Neural cell (in vitro differentiated cells): ENCODE measurements at regions not wholly inside any gene's neighbourhood (a gene's known extent, or its start where the extent isn't known, plus 50 kb on each side); places are given as distances from the start of the nearest gene placed in this dataset.

ENCODE experiments used
- H2AFZ ChIP-seq: fragments of 200-600, 300-800 bp; sonication (generic), shearing (Covaris generic); 2 replicates; pipeline ENCODE4 v1.6.0; 2014; ENCODE audit warnings: low read depth, mild to moderate bottlenecking, antibody characterized with exemption, low read length, moderate library complexity
- H3F3A ChIP-seq: fragments of 200-600 bp; shearing (Covaris generic); 2 replicates; pipeline ENCODE4 v1.6.1; 2016; ENCODE audit warnings: mild to moderate bottlenecking, moderate library complexity, mixed read lengths, antibody characterized with exemption, low read length; ENCODE audit not compliant: insufficient read depth, poor library complexity, severe bottlenecking
- H3K27ac ChIP-seq: fragments of 200-600, 300-800 bp; sonication (generic), shearing (Covaris generic); 2 replicates; pipeline ENCODE4 v1.5.1; 2014; ENCODE audit warnings: mild to moderate bottlenecking, low read length, moderate library complexity
- H3K27me3 ChIP-seq: fragments of 300-800, 200-600 bp; sonication (generic), shearing (Covaris generic); 2 replicates; pipeline ENCODE4 v1.6.0; 2014; ENCODE audit warnings: mild to moderate bottlenecking, low read depth, low read length, moderate library complexity; ENCODE audit not compliant: insufficient read depth
- H3K36me3 ChIP-seq: fragments of 300-800, 200-600 bp; sonication (generic), shearing (Covaris generic); 2 replicates; pipeline ENCODE4 v1.5.1; 2014; ENCODE audit warnings: mild to moderate bottlenecking, antibody characterized with exemption, low read length, moderate library complexity; ENCODE audit not compliant: insufficient read depth
- H3K4me2 ChIP-seq: fragments of 300-800, 200-600 bp; sonication (generic), shearing (Covaris generic); 2 replicates; pipeline ENCODE4 v1.6.0; 2014; ENCODE audit warnings: mild to moderate bottlenecking, low read length
- H3K4me3 ChIP-seq: fragments of 300-800, 200-600 bp; sonication (generic), shearing (Covaris generic); 2 replicates; pipeline ENCODE4 v1.5.1; 2014; ENCODE audit warnings: mild to moderate bottlenecking, low read length, moderate library complexity
- H3K79me2 ChIP-seq: fragments of 200-600 bp; shearing (Covaris generic); replicated peaks from 2 replicates; pipeline ENCODE4 v1.6.0; 2014; ENCODE audit warnings: mild to moderate bottlenecking, low read length, moderate library complexity; ENCODE audit not compliant: insufficient read depth
- H3K9ac ChIP-seq: fragments of 300-800, 200-600 bp; sonication (generic), shearing (Covaris generic); 2 replicates; pipeline ENCODE4 v1.6.1; 2016; ENCODE audit warnings: mild to moderate bottlenecking, low read length, mixed read lengths
- H3K9me2 ChIP-seq: fragments of 200-600 bp; shearing (Covaris generic); 2 replicates; pipeline ENCODE4 v1.6.1; 2016; ENCODE audit warnings: mild to moderate bottlenecking, low read length, mixed read lengths; ENCODE audit not compliant: insufficient read depth
- H3K9me3 ChIP-seq: fragments of 200-600, 300-800 bp; sonication (generic), shearing (Covaris generic); 2 replicates; pipeline ENCODE4 v1.6.1; 2016; ENCODE audit warnings: mild to moderate bottlenecking, mixed run types, low read length, moderate library complexity, mixed read lengths
- H4K20me1 ChIP-seq: fragments of 200-600 bp; shearing (Covaris generic); 2 replicates; pipeline ENCODE4 v1.6.1; 2016; ENCODE audit warnings: mild to moderate bottlenecking, mixed run types; ENCODE audit not compliant: insufficient read depth
- CTCF ChIP-seq: fragments of 450-650 bp; IDR thresholded peaks from 2 replicates; pipeline ENCODE4 v1.5.1; 2014; ENCODE audit warnings: antibody characterized with exemption, mild to moderate bottlenecking, moderate library complexity; ENCODE audit not compliant: poor library complexity, severe bottlenecking
- EP300 ChIP-seq: fragments of 450-650 bp; conservative IDR thresholded peaks from 2 replicates; pipeline ENCODE4 v1.6.1; 2014; ENCODE audit warnings: antibody characterized with exemption, mild to moderate bottlenecking, moderate library complexity; ENCODE audit not compliant: poor library complexity, severe bottlenecking
- EZH2 ChIP-seq: fragments of 200-600, 300-800 bp; shearing (Covaris generic), sonication (generic); IDR thresholded peaks from 2 replicates; pipeline ENCODE4 v1.6.1; 2014; ENCODE audit warnings: antibody characterized with exemption, low read length, borderline replicate concordance, mild to moderate bottlenecking; ENCODE audit not compliant: insufficient read depth, poor library complexity, severe bottlenecking
- MXI1 ChIP-seq: fragments of 450-650 bp; conservative IDR thresholded peaks from 2 replicates; pipeline ENCODE4 v1.6.1; 2014; ENCODE audit warnings: antibody characterized with exemption, mild to moderate bottlenecking; ENCODE audit not compliant: poor library complexity, severe bottlenecking
- POLR2AphosphoS5 ChIP-seq: IDR thresholded peaks from 2 replicates; pipeline ENCODE4 v1.6.1; 2012
- RAD21 ChIP-seq: fragments of 450-650 bp; conservative IDR thresholded peaks from 2 replicates; pipeline ENCODE4 v1.6.1; 2014; ENCODE audit warnings: antibody characterized with exemption, mild to moderate bottlenecking, moderate library complexity
- SMC3 ChIP-seq: fragments of 450-650 bp; conservative IDR thresholded peaks from 2 replicates; pipeline ENCODE4 v1.6.1; 2014; ENCODE audit warnings: antibody characterized with exemption, mild to moderate bottlenecking, moderate library complexity; ENCODE audit not compliant: poor library complexity
- TAF1 ChIP-seq: IDR thresholded peaks from 2 replicates; pipeline ENCODE4 v1.6.1; 2012; ENCODE audit warnings: low read depth
- TF ChIP-seq, protein P1 (sequence below): IDR thresholded peaks from 2 replicates; pipeline ENCODE4 v1.6.1; 2012; ENCODE audit warnings: borderline replicate concordance

DNA sequence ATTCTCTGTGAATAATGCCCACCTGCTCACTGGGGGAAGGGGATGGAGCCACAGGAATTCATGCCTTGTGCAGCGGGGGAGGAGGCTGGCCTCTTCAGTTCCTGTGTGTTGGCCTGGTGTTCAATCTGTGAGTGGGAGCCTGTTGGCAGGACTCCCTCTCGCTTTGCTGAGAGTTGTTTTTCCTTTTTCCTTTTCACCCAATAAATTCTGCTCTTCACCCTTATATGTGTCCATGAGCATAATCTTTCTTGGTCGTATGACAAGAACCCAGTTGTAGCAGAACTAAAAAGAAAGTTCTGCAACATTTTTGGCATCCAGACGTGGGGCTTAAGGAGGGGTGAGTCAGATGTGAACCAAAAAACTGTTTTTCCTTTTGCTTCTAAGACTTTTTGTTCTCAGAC lies 235.2 kb upstream of the HDX start:
- Histone ChIP-seq H4K20me1 (no peaks in the 10 kb centered on the region), H3K9me2 (no peaks in the 10 kb centered on the region), H3K9ac (no peak overlapping the region), H3K79me2 (no peaks in the 10 kb centered on the region), H3K9me3 (no peaks in the 10 kb centered on the region), H3K27ac (no peak overlapping the region), H2AFZ (no peak overlapping the region), H3K4me2 (no peak overlapping the region), H3K36me3 (no peaks in the 10 kb centered on the region), H3K4me3 (no peak overlapping the region), H3F3A (no peaks in the 10 kb centered on the region), H3K27me3 (no peaks in the 10 kb centered on the region)
- TF ChIP-seq POLR2AphosphoS5, result no peak
- no peak for TF ChIP-seq EP300
- no peak for TF ChIP-seq RAD21
- no peak for TF ChIP-seq MXI1
- no peak for TF ChIP-seq SMC3
- TF ChIP-seq EZH2, result no peak

DNA sequence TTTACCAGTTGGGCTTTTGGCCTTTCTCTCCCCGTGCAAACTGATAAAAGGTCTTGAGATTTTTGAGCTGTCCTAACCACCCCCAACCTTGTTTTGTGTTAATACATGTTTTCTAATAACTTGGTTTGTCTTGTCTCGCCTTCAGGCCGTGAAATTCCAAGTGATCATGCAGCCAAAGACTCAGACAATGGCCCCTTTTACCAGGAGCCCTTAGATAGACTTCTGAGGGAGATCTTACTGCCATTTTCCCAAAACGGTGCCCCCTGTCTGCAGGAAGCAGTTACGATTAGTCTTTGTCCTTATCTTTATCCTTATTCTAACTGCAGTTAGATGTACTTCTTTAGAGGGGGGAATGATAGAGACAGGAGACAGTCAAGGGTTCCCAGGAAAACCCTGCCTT lies 245.3 kb upstream of the HDX start:
- Histone ChIP-seq H2AFZ (no peak overlapping the region), H3K9me3 (no peaks in the 10 kb centered on the region), H3K27ac (no peak overlapping the region), H3K27me3 (no peaks in the 10 kb centered on the region), H3K79me2 (no peaks in the 10 kb centered on the region), H3K36me3 (no peaks in the 10 kb centered on the region), H3F3A (no peaks in the 10 kb centered on the region), H3K9ac (no peak overlapping the region), H3K9me2 (no peaks in the 10 kb centered on the region), H4K20me1 (no peaks in the 10 kb centered on the region), H3K4me2 (no peak overlapping the region), H3K4me3 (no peak overlapping the region)
- TF ChIP-seq SMC3 (no peak), TAF1 (no peak), POLR2AphosphoS5 (no peak), EZH2 (no peak), MXI1 (no peak), EP300 (no peak), RAD21 (no peak), CTCF (no peak)
- TF ChIP-seq, protein P1, sequence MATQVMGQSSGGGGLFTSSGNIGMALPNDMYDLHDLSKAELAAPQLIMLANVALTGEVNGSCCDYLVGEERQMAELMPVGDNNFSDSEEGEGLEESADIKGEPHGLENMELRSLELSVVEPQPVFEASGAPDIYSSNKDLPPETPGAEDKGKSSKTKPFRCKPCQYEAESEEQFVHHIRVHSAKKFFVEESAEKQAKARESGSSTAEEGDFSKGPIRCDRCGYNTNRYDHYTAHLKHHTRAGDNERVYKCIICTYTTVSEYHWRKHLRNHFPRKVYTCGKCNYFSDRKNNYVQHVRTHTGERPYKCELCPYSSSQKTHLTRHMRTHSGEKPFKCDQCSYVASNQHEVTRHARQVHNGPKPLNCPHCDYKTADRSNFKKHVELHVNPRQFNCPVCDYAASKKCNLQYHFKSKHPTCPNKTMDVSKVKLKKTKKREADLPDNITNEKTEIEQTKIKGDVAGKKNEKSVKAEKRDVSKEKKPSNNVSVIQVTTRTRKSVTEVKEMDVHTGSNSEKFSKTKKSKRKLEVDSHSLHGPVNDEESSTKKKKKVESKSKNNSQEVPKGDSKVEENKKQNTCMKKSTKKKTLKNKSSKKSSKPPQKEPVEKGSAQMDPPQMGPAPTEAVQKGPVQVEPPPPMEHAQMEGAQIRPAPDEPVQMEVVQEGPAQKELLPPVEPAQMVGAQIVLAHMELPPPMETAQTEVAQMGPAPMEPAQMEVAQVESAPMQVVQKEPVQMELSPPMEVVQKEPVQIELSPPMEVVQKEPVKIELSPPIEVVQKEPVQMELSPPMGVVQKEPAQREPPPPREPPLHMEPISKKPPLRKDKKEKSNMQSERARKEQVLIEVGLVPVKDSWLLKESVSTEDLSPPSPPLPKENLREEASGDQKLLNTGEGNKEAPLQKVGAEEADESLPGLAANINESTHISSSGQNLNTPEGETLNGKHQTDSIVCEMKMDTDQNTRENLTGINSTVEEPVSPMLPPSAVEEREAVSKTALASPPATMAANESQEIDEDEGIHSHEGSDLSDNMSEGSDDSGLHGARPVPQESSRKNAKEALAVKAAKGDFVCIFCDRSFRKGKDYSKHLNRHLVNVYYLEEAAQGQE, result no peak
